ENCODE measurements at regions not wholly inside any gene's neighbourhood (a gene's known extent, or its start where the extent isn't known, plus 50 kb on each side); places are given as distances from the start of the nearest gene placed in this dataset.

DNA sequence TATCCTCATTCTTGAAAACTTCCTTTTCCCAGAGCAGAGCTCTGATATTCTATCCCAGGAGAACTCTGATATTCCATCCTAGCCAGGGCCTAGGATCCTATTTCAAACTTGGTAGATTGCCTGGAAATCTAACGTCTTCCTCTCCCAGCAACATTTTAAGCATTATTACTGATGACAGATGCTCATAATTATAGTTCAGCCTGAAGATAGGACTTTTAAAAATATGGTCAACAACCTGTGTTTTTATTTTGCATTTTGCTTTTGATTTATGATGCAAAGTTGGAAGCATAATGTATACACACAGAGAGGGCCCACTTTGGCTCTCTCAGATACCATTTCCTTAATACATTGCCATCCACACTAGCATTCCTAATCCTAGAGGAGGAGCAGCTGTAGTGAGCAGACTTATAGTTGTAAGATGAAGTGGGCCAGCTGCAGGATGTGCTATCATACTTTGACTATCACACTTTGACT is 457.4 kb upstream of the TPK1 start:
- no peak for DNase-seq (ENCODE audit: low read depth in 4 of 4, low spot score in 1 of 4)

DNA sequence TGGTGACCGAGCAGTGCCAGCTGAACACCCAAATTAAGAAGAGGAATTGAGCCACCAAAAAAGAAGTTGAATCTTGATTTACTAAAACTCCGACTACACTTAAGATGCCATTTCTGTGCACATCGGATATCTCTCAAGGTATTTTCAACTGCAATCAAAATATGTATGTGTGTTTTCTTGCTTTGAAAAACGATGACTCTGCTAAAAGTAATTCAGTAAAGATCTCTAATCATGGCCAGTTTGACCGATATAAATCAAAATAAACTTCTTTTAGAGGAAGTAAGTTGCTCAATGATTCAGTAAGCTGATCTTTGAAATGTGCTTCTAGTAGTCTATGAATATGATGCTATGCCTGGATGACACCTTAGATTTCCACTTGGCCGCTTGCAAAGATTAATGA is 453.5 kb upstream of the TPK1 start:
- DNase-seq (ENCODE audit: low read depth in 4 of 4, low spot score in 1 of 4): no peak

- DNase-seq (ENCODE audit: low read depth in 4 of 4, low spot score in 1 of 4): no peak
Observed at GRCh38 chr7:145276118-145276517, 440.3 kb upstream of the TPK1 start.

GRCh38 chr7:145269418-145270161 is 433.7 kb upstream of the TPK1 start:
- DNase-seq (ENCODE audit: low read depth in 4 of 4, low spot score in 1 of 4): no peak

DNA sequence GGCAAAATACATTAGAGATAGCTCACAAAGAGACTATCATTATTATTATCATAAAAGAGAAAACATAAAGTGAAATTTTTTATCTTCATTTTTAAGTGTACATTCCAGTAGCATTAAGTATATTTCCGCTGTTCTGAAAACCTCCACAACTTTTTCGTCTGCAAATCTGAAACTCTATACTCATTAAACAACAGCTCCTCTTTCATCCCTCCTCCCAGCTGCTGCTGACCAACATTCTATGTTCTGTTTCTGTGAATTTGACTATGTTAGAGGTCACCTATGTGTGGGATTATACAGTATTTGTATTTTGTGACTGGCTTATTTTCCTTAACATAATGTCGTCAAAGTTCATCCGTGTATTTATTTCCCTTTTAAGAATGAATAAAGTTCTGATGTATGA is 429.3 kb upstream of the TPK1 start:
- no peak for DNase-seq (ENCODE audit: low read depth in 4 of 4, low spot score in 1 of 4)

DNA sequence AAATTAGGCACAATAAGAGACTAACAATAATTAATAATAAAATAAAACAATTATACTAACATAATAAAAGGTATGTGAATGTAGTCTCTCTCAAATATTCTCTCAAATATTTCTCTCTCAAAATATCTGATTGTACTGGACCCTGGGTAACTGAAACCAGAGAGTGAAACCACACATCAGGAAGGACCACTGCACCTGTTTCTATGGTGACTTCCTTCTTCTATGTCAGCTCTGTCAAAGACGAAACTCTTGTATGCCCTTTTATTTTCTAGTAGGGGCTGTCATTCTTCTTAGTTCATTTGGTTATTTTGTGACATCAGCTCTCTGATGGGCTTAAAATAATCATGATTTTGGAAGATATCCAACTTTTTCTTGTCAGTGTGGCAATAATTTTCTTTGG is 428.0 kb upstream of the TPK1 start:
- DNase-seq (ENCODE audit: low read depth in 4 of 4, low spot score in 1 of 4): no peak

DNA sequence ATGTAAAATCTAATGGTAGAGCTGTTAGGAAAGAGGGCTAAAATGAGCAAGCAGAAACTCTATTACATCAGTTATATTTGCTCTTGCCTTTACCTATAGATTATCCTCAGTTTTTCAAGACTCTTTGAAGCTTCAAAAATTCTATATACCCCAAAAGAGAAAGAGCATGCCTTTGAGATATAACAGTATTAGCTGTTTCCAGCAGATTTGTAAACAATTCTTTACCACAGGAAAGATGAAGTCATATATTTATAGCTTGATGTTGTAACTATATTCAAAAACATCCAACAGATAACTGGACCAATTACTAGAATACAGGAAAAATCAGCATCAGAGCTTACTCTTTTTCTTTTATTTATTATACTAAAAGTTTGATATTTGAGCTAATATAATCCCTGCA is 416.2 kb upstream of the TPK1 start:
- no peak for DNase-seq (ENCODE audit: low read depth in 4 of 4, low spot score in 1 of 4)

GRCh38 chr7:145224775-145225174 is 388.9 kb upstream of the TPK1 start:
- DNase-seq (ENCODE audit: low read depth in 4 of 4, low spot score in 1 of 4): no peak

DNA sequence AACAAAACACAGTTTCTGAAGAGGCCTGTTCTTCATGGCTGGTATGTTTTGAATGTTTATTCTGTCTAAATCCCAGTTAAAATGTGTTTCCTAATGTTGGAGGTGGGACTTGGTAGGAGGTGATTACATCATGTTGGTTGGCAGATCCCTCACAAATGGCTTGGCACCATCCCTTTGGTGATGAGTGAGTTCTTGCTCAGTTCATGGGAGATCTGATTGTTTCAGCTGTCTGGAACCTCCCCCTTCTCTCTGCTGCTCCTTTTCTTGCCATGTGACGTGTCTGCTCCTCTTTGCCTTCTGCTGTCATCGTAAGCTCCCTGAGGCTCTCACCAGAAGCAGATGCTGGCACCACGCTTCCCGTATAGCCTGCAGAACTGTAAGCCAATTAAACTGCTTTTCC is 383.6 kb upstream of the TPK1 start:
- DNase-seq (ENCODE audit: low read depth in 4 of 4, low spot score in 1 of 4): no peak

DNA sequence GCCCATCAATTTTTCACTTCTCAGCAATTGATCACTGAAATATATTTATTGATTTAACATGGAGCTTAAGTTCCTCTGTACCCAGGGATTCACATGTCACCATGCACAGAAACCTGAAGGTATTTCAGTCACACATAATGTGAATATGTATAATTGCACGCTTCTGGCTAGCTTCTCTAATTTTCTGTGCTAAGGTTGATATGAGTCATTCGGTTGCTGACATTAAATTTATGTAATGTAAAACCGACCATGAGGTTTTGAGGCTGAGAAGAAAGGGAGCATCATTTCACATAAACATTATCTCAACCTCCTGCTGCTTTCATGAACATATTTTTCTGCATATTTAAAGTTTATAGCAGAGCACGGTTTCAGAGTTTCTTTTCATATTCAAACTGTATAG is 381.0 kb upstream of the TPK1 start:
- no peak for DNase-seq (ENCODE audit: low read depth in 4 of 4, low spot score in 1 of 4)

- no peak for DNase-seq (ENCODE audit: low read depth in 4 of 4, low spot score in 1 of 4)
Observed at GRCh38 chr7:145212050-145212449, 376.2 kb upstream of the TPK1 start.

DNA sequence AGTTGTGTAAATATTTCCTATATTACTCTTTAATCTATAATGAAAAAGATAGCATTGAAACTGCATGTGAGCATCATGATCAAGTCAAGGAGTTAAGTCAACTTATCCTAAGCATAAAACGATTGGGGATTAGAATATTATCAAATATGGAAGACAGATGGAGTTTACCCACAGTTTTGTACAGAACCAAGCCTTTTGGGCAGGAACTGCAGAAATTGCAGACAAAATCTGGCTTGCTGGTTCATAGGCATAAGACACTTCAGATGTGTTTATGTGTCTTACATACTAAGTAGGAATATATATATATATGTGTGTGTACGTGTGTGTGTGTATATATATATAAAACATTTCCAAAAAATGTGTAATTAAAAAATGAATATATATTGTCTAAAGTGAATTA is 375.4 kb upstream of the TPK1 start:
- DNase-seq (ENCODE audit: low read depth in 4 of 4, low spot score in 1 of 4): no peak

- no peak for DNase-seq (ENCODE audit: low read depth in 4 of 4, low spot score in 1 of 4)
Observed at GRCh38 chr7:145193951-145194350, 358.1 kb upstream of the TPK1 start.

GRCh38 chr7:145184956-145185355 is 349.1 kb upstream of the TPK1 start:
- no peak for DNase-seq (ENCODE audit: low read depth in 4 of 4, low spot score in 1 of 4)

GRCh38 chr7:145183069-145183468 is 347.2 kb upstream of the TPK1 start:
- DNase-seq (ENCODE audit: low read depth in 4 of 4, low spot score in 1 of 4): no peak

- DNase-seq (ENCODE audit: low read depth in 4 of 4, low spot score in 1 of 4): no peak
Observed at GRCh38 chr7:145175366-145175765, 339.5 kb upstream of the TPK1 start.

DNA sequence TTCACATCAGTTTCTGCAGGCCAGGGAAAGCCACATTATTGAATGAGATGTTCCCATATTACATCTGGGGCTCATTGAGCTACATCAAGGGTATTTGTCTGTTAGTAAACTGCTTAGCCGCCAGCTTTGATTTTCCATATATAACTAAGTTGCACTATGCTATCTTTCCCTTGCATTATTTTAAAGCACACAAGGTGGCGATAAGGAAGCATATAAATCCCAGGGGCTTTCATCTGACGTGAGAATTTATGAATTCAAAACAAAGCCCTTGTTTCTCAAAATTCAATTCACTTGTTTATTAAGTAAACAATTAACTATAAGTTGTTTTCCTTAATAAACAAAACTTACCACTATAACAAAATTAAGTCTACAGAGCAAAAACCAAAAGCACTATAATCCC is 334.1 kb upstream of the TPK1 start:
- no peak for DNase-seq (ENCODE audit: low read depth in 4 of 4, low spot score in 1 of 4)

GRCh38 chr7:145168879-145169278 is 333.0 kb upstream of the TPK1 start:
- DNase-seq (ENCODE audit: low read depth in 4 of 4, low spot score in 1 of 4): no peak

DNA sequence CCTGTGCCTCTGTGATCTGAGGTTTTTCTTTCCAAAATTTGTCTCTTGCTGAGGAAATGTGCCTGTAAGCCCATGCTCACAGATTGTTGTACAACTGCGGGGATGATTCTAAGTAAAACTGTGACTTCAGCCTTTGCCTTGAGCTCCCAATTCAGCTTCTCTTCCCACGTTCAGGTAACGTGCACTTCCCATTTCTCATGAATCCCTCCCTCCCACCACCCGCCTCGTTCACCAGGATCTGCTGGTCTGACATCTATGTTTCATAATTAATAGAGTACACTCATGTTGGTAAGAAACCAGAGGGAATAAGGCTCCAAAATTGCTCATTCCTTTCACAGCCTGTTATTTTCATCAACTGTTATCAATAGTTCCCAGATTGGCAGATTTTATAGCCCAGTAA is 332.6 kb upstream of the TPK1 start:
- DNase-seq (ENCODE audit: low read depth in 4 of 4, low spot score in 1 of 4): no peak

DNA sequence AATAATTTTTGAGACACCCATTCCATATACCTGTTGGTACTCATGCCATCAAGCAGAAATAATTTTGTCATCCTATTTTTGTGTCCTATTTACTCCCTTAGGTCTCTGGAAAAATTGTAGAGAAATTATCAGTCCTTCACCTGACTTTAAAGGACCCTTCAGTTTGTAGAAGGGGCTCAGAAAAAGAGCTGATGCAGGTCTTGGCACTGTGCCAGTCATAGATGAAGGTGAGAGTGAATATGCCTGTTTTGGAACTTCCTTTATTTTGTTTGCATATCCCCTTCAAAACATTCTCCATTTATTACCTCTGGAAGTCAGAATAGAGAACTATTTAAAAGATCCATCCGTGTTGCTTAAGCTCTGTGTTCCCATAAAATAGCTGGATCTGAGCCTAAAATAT is 321.0 kb upstream of the TPK1 start:
- DNase-seq (ENCODE audit: low read depth in 4 of 4, low spot score in 1 of 4): no peak

- no peak for DNase-seq (ENCODE audit: low read depth in 4 of 4, low spot score in 1 of 4)
Observed at GRCh38 chr7:145152589-145152988, 316.7 kb upstream of the TPK1 start.

DNA sequence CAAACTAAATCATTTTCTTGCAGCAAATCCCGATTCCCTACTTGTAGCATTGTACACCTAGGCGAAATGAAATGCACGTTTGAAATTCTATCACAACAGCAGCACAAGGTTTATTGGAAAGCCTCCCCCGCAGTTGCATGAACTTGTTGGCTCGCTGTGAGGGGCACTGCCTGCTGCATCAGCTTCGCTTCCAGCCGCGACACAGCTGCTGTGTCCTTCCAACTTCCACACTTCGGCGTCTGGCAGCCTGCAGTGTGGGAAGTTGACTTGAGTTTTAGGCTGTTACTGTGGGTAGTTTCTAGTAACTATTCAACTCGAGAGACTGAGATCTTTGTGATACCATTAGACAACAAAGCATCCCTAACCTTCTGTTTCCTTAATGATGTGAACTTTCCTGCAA is 315.8 kb upstream of the TPK1 start:
- no peak for DNase-seq (ENCODE audit: low read depth in 4 of 4, low spot score in 1 of 4)

- no peak for DNase-seq (ENCODE audit: low read depth in 4 of 4, low spot score in 1 of 4)
Observed at GRCh38 chr7:145147865-145148264, 312.0 kb upstream of the TPK1 start.
